Upper lobe of left lung (tissue), 4 donors: ENCODE measurements at regions not wholly inside any gene's neighbourhood (a gene's known extent, or its start where the extent isn't known, plus 50 kb on each side); places are given as distances from the start of the nearest gene placed in this dataset.

Experiments used
- CTCF ChIP-seq, 6 experiments: fragments of 450-650 bp in 4 of 6; fragments of 200-600 bp in 2 of 6; sonication (generic) in 2 of 6; IDR thresholded peaks; one replicate each; pipeline ENCODE4 v1.5.1; 2016 to 2019; ENCODE audit warnings: antibody characterized with exemption in 6 of 6
- EP300 ChIP-seq, 4 donors: sonication (generic); formaldehyde crosslinking; IDR thresholded peaks; one replicate each; pipeline ENCODE4 v1.5.1; 2017; ENCODE audit warnings: antibody characterized with exemption in 4 of 4, control low read depth in 2 of 4
- POLR2A ChIP-seq, 4 donors: fragments of 450-650 bp; IDR thresholded peaks; one replicate each; pipeline ENCODE4 v1.5.1; 2016 to 2017; ENCODE audit warnings: antibody characterized with exemption in 4 of 4, mild to moderate bottlenecking in 2 of 4
- POLR2AphosphoS5 ChIP-seq, 2 donors: sonication (generic); formaldehyde crosslinking; IDR thresholded peaks; one replicate each; pipeline ENCODE4 v1.5.1; 2017; ENCODE audit warnings: antibody characterized with exemption in 2 of 2

DNA sequence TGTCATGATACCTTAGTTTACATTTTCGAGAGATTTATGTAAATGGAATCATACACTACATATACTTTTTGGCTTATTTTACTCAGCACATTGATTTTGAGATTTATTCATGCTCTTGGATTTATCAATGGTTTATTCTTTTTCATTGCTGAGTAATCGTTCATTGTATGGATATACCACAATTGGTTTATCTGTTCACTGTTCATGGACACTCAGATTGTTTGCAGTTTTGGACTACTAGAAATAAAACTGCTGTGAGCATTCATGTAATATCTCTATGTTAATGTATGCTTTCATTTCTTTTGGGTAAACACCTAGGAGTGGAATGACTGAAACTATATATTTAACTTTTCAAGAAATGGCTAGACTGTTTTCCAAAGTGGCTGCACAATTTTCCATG lies 550.9 kb upstream of the ADAMTS9 start:
- TF ChIP-seq POLR2AphosphoS5 (IDR thresholded peaks at IDR 0.05): no peak
- TF ChIP-seq CTCF (IDR thresholded peaks at IDR 0.05): no peak
- TF ChIP-seq POLR2A (IDR thresholded peaks at IDR 0.05): no peak
- no peak for TF ChIP-seq EP300 (IDR thresholded peaks at IDR 0.05)
